Mucosa of gallbladder (tissue), 1 donor: ENCODE measurements at regions not wholly inside any gene's neighbourhood (a gene's known extent, or its start where the extent isn't known, plus 50 kb on each side); places are given as distances from the start of the nearest gene placed in this dataset.

Source experiments
- DNase-seq: peaks from one replicate; pipeline ENCODE4 v3.0.0-alpha.2; 2020; ENCODE audit warnings: low spot score
- donor health status: DM: no; HTN: no; CAD: no.

GRCh38 chr5:119789406-119790117 is 160.2 kb downstream of the FAM170A start:
- no peak for DNase-seq

DNA sequence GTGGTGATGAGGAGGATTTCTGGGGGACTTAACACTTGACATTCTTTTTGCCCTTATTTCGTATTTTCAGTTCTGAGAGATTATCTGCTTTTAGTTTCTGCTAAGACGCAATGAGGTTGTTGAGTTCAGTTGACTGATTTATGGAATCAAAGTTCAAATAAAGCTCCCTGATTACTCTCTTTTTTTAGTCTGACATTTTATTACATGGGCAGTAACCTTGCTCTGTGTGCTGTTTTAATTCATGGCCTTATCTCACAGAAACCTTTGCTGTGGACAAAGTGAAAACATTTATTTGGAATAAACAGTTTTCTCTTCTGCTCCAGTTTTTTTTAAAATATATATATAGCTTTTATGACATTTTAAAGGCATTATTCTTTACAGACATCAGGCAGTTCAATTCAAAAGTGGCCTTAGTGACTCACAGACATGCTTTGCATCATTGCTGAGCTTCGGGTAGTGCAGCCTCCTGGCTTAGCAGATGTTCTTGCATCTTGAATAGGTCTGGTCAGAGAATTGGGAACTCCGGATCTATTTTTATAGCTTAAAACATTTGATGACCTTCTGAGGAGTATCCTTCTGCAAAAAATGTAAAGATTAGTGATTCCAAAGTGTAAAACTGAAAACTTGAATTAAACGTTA is 162.9 kb downstream of the FAM170A start:
- no peak for DNase-seq

- DNase-seq = no peak
Measured at GRCh38 chr5:119795768-119796167, 166.4 kb downstream of the FAM170A start.

DNA sequence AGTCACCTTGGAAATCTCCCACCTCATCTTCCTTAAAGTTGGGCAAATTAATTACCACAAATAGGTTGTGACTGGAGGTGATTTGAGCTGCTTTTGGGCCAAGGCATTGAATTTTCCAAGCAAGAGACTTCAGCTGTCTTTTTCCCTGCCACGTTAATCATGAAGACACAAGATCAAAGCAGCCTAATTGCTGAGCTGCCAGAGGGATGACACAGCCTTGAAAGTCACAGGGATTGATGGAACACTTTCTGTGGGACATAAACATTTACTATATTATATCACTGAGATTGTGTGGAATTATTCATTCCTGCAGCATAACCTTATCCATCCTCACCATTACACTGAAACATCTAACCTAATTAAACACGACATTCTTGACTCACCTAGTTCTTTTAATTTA is 172.2 kb downstream of the FAM170A start:
- no peak for DNase-seq

- DNase-seq = no peak
Measured at GRCh38 chr5:119808024-119808423, 178.7 kb downstream of the FAM170A start.

DNA sequence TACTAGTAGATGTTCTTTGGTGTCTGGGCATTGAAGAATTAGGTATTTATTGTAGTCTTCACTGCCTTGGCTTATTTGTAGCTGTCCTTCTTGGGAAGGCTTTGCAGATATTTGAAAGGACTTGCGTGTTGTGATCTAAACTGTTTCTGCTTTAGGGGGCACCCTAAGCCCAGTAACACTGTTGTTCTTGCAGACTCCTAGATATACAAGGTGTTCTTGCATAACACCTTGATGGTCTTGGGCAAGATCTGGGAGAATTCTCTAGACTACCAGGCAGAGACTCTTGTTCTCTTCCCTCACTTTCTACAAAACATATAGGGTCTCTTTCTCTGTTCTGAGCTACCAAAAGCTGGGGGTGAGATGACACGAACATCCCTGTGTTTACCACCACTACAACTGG is 179.1 kb downstream of the FAM170A start:
- DNase-seq = no peak

- DNase-seq = no peak
Measured at GRCh38 chr5:119810217-119810616, 180.9 kb downstream of the FAM170A start.

DNA sequence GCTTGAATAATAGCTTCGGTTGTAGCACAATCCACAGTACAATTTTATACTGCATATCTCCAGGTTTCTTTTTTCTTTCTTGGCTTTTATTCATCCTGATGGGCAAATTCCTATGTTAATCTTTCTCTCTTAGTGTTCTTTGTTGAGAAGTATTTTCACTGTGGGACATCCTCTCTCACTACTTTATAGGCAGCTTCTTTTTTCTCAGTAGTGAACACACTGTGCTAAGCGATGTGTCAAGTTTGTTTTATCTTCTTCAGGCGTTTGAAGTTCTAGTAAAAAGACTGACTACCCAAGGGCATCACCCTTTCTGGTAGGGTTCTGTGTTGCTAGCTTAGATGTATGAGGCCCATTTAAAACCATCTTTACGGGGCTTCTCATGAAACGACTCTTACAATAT is 182.1 kb downstream of the FAM170A start:
- no peak for DNase-seq

GRCh38 chr5:119814655-119815054 is 185.3 kb downstream of the FAM170A start:
- DNase-seq = no peak

GRCh38 chr5:119816055-119816454 is 186.7 kb downstream of the FAM170A start:
- no peak for DNase-seq

DNA sequence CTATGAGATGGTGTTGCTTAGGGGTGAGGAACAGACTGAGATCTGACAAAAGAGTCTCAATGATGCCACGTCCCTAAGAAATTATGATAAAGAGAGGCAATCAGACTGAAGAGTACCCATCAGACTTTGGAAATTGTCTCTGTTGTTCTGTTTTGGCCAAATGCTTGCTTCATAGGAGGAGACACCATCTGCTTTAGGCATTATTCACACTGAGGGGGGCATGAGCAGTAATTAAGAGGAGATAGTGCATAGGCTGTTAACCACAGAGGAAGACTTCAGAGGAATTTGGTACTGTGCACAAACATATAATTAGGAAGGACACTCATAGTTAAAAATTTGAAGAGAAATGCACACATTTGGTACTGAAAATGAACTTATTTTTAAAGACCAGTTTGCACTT is 190.7 kb downstream of the FAM170A start:
- DNase-seq = no peak

- no peak for DNase-seq
Measured at GRCh38 chr5:119820608-119821007, 191.2 kb downstream of the FAM170A start.

GRCh38 chr5:119828541-119828940 is 199.2 kb downstream of the FAM170A start:
- no peak for DNase-seq

DNA sequence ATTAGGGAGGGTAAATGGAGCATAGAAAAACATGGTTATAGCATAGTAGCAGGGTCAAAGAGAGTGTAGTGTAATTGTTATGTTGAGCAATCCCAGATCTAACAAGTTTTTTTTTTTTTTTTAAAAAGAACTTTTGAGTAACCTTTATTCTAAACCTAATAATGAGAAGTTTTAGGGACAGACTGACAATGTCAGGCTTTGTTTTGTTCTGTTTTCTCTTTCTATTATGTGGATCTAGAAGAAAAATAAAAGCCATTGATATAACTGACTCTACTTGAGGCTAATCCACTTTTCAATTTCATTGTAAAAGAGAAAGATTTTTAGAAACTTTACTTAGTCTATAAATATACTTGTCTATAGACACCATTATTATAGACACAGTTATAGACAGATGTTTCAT is 200.0 kb downstream of the FAM170A start:
- no peak for DNase-seq

DNA sequence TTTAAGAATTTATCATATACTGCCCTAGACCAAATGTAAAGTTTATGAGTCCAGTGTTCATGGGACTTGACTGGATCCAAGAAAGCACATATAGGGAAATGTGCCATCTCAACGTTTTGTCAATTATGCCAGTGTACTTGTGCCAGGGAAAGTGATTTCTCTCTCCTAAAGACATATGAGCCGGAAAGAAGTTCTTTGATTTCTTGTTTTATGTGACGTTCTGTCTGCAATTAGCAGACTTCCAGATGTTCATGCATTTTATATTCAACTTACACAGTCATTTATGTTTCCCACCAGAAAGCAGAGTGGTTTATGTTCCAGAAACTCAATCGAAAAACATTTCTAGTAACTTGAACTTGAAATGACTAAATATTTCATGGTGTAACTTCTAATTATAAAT is 203.8 kb downstream of the FAM170A start:
- no peak for DNase-seq

DNA sequence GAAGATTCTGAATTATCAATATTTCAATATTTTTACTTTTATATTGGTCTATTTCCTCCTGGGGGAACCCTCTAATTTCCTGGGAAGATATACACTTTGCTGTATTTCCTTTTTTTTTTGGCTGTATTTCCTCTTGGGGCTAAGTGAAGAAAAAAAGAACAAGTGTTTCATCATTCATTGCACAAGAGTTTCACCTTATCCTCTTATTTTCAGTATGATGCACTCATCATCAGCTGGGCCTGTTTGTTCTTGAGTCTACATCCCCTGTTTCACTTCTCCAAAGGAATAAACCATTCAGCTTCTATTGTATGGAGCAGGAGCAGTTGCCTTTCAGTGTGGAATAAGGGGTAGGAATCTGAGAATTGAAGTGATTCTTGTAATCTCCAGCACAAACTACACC is 210.8 kb downstream of the FAM170A start:
- DNase-seq = no peak

GRCh38 chr5:119852140-119852539 is 222.8 kb downstream of the FAM170A start:
- no peak for DNase-seq

- DNase-seq = no peak
Measured at GRCh38 chr5:119860463-119860862, 231.1 kb downstream of the FAM170A start.

- no peak for DNase-seq
Measured at GRCh38 chr5:119862619-119863018, 233.3 kb downstream of the FAM170A start.

GRCh38 chr5:119864286-119864685 is 234.9 kb downstream of the FAM170A start:
- no peak for DNase-seq

- no peak for DNase-seq
Measured at GRCh38 chr5:119873611-119874010, 244.3 kb downstream of the FAM170A start.

DNA sequence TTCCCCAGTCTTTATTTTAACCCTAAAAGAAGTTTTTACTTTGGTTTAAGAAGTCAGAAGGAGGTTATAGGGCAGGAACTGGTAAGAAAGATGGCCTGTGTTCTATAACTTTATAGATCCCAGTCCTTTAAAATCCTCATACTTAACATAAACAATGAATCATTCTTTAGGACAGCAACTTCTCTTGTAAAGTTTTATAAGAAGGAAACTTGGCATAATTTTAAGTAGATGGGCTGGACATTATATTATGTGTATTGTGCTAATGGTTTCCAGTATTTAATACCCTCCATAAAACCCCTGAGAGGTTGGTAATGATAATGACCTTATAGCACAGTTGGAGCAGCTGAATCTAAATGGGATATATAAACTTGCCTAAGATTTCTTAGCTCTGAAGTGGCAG is 247.2 kb downstream of the FAM170A start:
- DNase-seq = no peak

DNA sequence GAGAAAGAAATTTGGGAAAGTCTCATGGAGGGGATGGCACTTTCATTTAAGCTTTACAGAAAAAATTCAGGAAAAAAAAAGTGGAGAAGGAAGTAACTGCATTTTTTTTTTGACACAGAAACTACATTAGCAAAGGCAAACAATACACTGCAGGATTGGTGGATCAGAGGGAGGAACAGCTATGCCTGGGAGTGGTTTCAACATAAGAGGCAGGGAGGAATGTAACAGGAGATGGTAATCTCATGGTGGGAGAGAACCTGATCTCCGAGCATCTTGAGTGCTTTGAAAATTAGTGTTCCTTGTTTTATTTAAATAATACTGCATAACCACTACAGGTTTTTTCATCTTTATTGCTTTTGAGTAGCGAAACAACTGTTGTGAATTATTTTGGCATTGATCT is 249.4 kb downstream of the FAM170A start:
- DNase-seq = no peak

DNA sequence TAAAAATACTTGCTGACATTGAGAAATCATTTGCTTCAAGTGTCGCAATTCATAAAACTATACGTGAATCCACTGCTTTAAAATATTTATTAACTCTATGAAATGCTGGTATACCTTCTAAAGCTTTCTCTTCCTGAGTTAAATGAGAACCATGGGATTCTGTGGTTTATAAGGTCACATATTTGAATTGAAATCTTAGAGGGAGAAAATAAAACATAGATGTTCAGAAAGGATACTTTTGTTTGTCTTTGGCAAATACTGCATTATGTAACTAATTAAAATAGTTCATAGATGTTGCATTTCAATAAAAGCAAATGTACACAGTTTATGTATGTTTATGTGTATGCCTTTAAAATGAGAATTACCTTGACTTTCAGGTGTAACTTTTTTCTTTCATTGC is 250.1 kb downstream of the FAM170A start:
- no peak for DNase-seq
